Nephron (organoid): ENCODE measurements at regions not wholly inside any gene's neighbourhood (a gene's known extent, or its start where the extent isn't known, plus 50 kb on each side); places are given as distances from the start of the nearest gene placed in this dataset.
"Not testable (repeated sequence)": the region's sequence is repeated elsewhere in the genome, so short reads cannot be mapped to it uniquely, and the experiment has no call there.

Experiments used
- H3K27ac Mint-ChIP-seq, 3 experiments: 2 replicates each; pipeline ENCODE4 v1.8.0; 2020; ENCODE audit warnings: mixed read lengths in 3 of 3, mild to moderate bottlenecking in 2 of 3, moderate library complexity in 1 of 3
- H3K27me3 Mint-ChIP-seq: 2 replicates; pipeline ENCODE4 v1.8.0; 2021; ENCODE audit warnings: low read depth, mild to moderate bottlenecking, moderate library complexity, mixed read lengths
- H3K36me3 Mint-ChIP-seq: 2 replicates; pipeline ENCODE4 v1.8.0; 2020; ENCODE audit warnings: low read depth, mixed read lengths
- H3K4me1 Mint-ChIP-seq: 2 replicates; pipeline ENCODE4 v1.8.0; 2020; ENCODE audit warnings: mixed read lengths
- H3K4me3 Mint-ChIP-seq, 3 experiments: 2 replicates each; pipeline ENCODE4 v1.8.0; 2020; ENCODE audit warnings: mild to moderate bottlenecking in 3 of 3, mixed read lengths in 3 of 3, moderate library complexity in 2 of 3
- H3K9me3 Mint-ChIP-seq: 2 replicates; pipeline ENCODE4 v1.8.0; 2020; ENCODE audit warnings: mixed read lengths
- TF ChIP-seq, protein P1 (sequence below), 3 experiments: fragments of 200-600 bp; sonication (generic); IDR thresholded peaks; one replicate each; pipeline ENCODE4 v1.5.0; 2021; ENCODE audit warnings: antibody characterized with exemption in 3 of 3; ENCODE audit not compliant: unreplicated experiment in 3 of 3

DNA sequence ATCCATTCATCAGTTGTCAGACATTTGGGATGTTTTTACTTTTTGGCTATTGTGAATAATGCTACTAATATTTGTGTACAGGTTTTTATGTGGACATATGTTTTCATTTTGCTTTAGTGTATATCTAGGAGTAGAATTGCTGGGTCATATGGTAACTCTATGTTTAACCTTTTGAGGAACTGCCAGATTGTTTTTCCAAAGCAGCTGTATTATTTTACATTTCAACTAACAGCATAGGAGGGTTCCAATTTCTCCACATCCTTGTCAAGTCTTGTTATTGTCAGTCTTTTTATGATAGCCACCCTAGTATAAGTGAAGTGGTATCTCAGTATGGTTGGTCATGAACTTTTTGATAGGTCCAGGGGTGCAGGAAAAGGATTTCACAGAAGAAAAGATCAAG, 114.5 kb upstream of the FAM9C start:
- TF ChIP-seq, protein P1, sequence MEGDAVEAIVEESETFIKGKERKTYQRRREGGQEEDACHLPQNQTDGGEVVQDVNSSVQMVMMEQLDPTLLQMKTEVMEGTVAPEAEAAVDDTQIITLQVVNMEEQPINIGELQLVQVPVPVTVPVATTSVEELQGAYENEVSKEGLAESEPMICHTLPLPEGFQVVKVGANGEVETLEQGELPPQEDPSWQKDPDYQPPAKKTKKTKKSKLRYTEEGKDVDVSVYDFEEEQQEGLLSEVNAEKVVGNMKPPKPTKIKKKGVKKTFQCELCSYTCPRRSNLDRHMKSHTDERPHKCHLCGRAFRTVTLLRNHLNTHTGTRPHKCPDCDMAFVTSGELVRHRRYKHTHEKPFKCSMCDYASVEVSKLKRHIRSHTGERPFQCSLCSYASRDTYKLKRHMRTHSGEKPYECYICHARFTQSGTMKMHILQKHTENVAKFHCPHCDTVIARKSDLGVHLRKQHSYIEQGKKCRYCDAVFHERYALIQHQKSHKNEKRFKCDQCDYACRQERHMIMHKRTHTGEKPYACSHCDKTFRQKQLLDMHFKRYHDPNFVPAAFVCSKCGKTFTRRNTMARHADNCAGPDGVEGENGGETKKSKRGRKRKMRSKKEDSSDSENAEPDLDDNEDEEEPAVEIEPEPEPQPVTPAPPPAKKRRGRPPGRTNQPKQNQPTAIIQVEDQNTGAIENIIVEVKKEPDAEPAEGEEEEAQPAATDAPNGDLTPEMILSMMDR (IDR thresholded peaks at IDR 0.05; ENCODE audit: unreplicated experiment in 3 of 3): no peak
- Mint-ChIP-seq H3K4me3 (peak overlapping the region in 2 of 3 experiments; percentile 3 to 7), H3K27ac (peak overlapping the region; percentile 83 to 96 (median 91)), H3K36me3 (no peaks in the 10 kb centered on the region), H3K4me1 (peaks cover 42% of the 10 kb centered on the region), H3K9me3 (peaks cover 17% of the 10 kb centered on the region), H3K27me3 (no peaks in the 10 kb centered on the region)

DNA sequence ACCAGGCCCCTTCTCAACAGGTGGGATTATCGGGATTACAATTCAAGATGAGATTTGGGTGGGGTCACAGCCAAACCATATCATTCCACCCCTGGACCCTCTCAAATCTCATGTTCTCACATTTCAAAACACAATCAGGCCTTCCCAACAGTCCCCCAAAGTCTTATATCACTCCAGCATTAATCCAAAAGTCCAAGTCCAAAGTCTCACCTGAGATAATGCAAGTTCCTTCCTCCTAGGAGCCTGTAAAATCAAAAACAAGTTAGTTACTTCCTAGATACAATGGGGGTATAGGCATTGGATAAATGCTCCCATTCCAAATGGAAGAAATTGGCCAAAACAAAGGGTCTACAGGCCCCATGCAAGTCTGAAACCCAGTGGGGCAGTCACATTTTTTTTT, 111.1 kb upstream of the FAM9C start:
- Mint-ChIP-seq H3K4me1 (peaks cover 30% of the 10 kb centered on the region), H3K9me3 (peaks cover 19% of the 10 kb centered on the region), H3K27ac (peak overlapping the region in 1 of 3 experiments; percentile 26)
- not testable (repeated sequence) for H3K4me3 Mint-ChIP-seq, H3K36me3 Mint-ChIP-seq, H3K27me3 Mint-ChIP-seq

DNA sequence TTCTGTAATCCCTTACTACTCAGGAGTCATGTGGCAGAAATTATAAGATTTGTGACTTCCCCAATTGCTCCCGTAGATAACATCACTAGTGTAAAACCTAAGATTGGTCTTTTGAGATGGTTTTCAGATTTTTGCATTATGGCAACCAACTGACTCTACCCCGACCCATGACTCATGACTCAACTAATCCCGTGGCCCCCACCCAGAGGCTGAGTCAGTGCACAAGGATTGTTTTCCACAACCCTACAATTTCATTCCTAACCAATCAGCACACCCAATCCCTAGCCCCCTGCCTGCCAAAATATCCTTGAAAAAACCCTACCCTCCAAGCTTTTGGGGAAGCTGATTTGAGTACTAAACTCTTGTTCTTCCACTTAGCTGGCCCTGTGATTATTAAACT, 109.4 kb upstream of the FAM9C start:
- peaks cover 19% of the 10 kb centered on the region for H3K9me3 Mint-ChIP-seq
- TF ChIP-seq, protein P1 (IDR thresholded peaks at IDR 0.05; ENCODE audit: unreplicated experiment in 3 of 3): no peak
- H3K27me3 Mint-ChIP-seq: no peaks in the 10 kb centered on the region
- H3K27ac Mint-ChIP-seq: peak overlapping the region in 1 of 3 experiments; percentile 44
- H3K36me3 Mint-ChIP-seq: no peaks in the 10 kb centered on the region
- H3K4me3 Mint-ChIP-seq: no peak overlapping the region
- H3K4me1 Mint-ChIP-seq: peaks cover 12% of the 10 kb centered on the region

DNA sequence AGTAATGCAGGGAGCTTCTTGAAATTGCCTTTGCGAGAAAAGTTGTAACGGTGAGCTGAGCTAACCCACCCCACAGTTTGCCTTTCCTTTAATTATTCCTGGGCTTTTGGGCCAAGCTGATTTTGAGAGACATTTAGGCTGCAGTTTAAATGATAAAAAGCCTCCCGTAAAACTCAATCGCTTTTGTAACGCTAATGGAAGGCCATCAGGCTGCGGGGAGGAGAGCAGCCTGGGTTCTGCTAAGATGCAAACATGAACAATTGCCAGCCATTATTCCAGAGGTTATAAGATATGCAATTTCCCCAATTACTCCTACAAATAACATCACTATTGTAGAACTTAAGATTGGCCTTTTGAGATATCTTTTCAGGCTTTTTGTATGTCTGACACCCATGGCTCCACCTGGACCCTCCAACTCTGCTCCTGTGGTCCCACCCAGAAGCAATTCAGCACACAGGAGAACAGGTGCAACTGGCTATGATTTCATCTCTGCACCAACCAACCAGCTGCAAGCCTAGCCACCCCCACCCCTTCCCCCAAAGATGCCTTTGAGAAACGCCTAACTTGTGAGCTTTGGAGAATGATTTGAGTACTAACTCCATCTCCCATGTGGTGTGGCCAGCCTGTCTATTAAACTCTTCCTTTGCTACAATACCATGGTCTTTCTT, 108.2 kb upstream of the FAM9C start:
- Mint-ChIP-seq H3K36me3 (peaks cover 3% of the 10 kb centered on the region), H3K4me3 (no peak overlapping the region), H3K4me1 (peaks cover 11% of the 10 kb centered on the region), H3K27me3 (no peaks in the 10 kb centered on the region), H3K9me3 (peaks cover 19% of the 10 kb centered on the region), H3K27ac (peak overlapping the region in 1 of 3 experiments; percentile 91)
- TF ChIP-seq, protein P1 (IDR thresholded peaks at IDR 0.05; ENCODE audit: unreplicated experiment in 3 of 3): no peak

DNA sequence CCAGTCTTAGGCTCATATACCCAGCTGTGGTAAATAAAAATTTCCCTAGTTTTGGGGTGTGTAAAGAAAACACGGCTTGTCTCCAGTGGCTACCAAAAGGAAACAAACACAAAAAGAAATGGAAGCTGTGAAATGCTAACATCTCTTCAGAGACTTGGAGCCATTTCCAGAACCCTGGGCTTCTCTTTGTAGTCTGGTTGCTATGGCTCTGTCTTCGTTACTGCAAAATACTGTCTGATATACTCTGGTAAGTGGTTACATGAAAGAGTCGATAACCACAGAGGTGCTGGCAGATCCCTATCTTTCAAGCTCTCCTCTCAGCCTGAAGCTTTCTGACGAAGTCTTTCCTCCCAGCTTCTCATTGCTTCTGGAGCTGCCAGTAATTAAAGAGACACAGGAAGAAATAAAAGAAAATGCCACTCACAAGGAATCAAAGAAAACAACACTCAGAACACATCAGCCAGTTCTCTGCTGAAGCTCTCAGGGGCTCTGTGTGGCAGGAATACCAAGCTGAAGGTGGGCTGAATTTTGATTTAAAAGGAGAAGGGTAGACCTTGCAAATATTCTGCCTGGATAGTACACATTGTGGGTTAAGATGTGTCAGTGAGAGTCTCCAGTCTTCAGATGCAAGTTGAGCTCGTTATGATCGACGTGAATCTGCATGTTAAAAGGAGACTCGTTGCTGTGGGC, 107.6 kb upstream of the FAM9C start:
- Mint-ChIP-seq H3K9me3 (peaks cover 22% of the 10 kb centered on the region), H3K4me3 (no peak overlapping the region), H3K27ac (peak overlapping the region; percentile 72 to 96 (median 91)), H3K27me3 (no peaks in the 10 kb centered on the region), H3K4me1 (peaks cover 12% of the 10 kb centered on the region), H3K36me3 (peaks cover 4% of the 10 kb centered on the region)
- TF ChIP-seq, protein P1 (IDR thresholded peaks at IDR 0.05; ENCODE audit: unreplicated experiment in 3 of 3): no peak

DNA sequence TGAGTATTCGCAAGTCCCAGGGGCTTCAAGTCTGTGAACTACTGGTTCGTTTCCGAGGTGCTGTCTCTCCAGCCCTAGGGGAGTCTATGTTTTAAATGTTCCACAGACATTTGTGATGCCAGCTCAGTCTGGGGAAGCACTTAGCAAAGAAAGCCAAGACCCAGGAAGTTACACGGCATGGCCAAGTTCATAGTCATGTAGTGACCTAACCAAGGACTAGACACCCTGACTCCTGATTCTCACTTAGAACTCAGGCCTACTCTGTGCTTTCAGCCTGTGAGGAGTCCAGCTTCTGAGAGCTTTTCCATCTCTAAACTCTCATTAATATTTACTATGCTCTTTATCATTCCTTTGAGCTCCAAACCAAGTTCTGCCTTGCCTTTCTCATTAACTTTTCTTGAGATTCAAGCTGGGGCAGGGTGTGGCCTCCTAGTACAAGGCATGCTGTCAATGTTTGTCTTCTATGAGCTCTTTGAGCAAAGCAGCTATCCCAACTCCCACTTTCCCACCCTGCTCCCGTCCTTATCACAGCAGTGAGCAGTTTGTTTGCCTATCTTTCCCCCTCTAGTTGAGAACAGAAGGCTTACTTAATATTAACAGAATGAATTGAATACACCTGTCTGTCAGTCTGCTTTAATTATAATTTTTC, 105.4 kb upstream of the FAM9C start:
- TF ChIP-seq, protein P1 (IDR thresholded peaks at IDR 0.05; ENCODE audit: unreplicated experiment in 3 of 3): no peak
- peak overlapping the region; percentile 60 to 91 (median 70) for H3K27ac Mint-ChIP-seq
- H3K36me3 Mint-ChIP-seq: peaks cover 11% of the 10 kb centered on the region
- H3K4me1 Mint-ChIP-seq: peaks cover 12% of the 10 kb centered on the region
- peak overlapping the region in 1 of 3 experiments; percentile 16 for H3K4me3 Mint-ChIP-seq
- H3K9me3 Mint-ChIP-seq: peaks cover 26% of the 10 kb centered on the region
- no peaks in the 10 kb centered on the region for H3K27me3 Mint-ChIP-seq
